HL-60 (cell line): ENCODE measurements at regions not wholly inside any gene's neighbourhood (a gene's known extent, or its start where the extent isn't known, plus 50 kb on each side); places are given as distances from the start of the nearest gene placed in this dataset.

Source experiments
- GABPA ChIP-seq: IDR thresholded peaks from 2 replicates; pipeline ENCODE4 v1.6.1; 2012; ENCODE audit warnings: low read depth
- POLR2AphosphoS5 ChIP-seq: IDR thresholded peaks from 2 replicates; pipeline ENCODE4 v1.6.1; 2012; ENCODE audit warnings: low read depth
- REST ChIP-seq: IDR thresholded peaks from 2 replicates; pipeline ENCODE4 v1.6.1; 2012; ENCODE audit warnings: low read depth; ENCODE audit not compliant: insufficient replicate concordance
- TF ChIP-seq, protein P1 (sequence below): IDR thresholded peaks from one replicate; pipeline ENCODE4 v1.5.1; 2011; ENCODE audit warnings: low read length, control low read depth, inconsistent platforms; ENCODE audit not compliant: insufficient read depth

DNA sequence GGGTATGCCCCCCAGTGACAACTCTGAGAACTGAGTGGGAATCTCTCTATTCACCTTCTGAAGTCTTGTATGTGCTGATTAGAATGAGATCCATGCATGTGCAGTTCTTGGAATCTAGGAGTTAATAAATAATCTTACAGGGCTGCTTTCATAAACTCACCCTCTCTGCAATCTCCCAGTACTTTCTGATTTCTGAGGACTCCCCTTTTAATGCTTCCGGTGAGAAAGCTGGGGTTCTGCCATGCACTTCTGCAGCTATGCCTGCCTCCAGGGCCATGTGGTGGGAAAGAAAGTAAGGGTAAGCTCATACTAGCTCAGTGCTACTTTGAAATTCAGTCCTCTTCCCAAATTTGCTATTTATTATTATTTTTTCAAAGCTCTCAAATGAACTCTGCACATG is 432.9 kb downstream of the MTX2 start:
- TF ChIP-seq, protein P1, sequence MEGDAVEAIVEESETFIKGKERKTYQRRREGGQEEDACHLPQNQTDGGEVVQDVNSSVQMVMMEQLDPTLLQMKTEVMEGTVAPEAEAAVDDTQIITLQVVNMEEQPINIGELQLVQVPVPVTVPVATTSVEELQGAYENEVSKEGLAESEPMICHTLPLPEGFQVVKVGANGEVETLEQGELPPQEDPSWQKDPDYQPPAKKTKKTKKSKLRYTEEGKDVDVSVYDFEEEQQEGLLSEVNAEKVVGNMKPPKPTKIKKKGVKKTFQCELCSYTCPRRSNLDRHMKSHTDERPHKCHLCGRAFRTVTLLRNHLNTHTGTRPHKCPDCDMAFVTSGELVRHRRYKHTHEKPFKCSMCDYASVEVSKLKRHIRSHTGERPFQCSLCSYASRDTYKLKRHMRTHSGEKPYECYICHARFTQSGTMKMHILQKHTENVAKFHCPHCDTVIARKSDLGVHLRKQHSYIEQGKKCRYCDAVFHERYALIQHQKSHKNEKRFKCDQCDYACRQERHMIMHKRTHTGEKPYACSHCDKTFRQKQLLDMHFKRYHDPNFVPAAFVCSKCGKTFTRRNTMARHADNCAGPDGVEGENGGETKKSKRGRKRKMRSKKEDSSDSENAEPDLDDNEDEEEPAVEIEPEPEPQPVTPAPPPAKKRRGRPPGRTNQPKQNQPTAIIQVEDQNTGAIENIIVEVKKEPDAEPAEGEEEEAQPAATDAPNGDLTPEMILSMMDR, result no peak
- TF ChIP-seq POLR2AphosphoS5, result no peak
- no peak for TF ChIP-seq REST
- no peak for TF ChIP-seq GABPA
